NCI-H774 (cell line): ENCODE measurements at regions not wholly inside any gene's neighbourhood (a gene's known extent, or its start where the extent isn't known, plus 50 kb on each side); places are given as distances from the start of the nearest gene placed in this dataset.

ENCODE experiments used
- DNase-seq: peaks from one replicate; lab custom pipeline; 2025; lab: John Stamatoyannopoulos, UW

- DNase-seq, result no peak
Measured at GRCh38 chr5:117212866-117213265, 638.2 kb upstream of the SEMA6A start.

- no peak for DNase-seq
Measured at GRCh38 chr5:117210796-117211195, 636.2 kb upstream of the SEMA6A start.

- no peak for DNase-seq
Measured at GRCh38 chr5:117209479-117209878, 634.9 kb upstream of the SEMA6A start.

GRCh38 chr5:117207088-117207668, 632.6 kb upstream of the SEMA6A start:
- no peak for DNase-seq

- no peak for DNase-seq
Measured at GRCh38 chr5:117205894-117206293, 631.3 kb upstream of the SEMA6A start.

- DNase-seq, result no peak
Measured at GRCh38 chr5:117204926-117205869, 630.6 kb upstream of the SEMA6A start.

GRCh38 chr5:117204404-117204803, 629.8 kb upstream of the SEMA6A start:
- DNase-seq, result no peak

- DNase-seq, result no peak
Measured at GRCh38 chr5:117203584-117203983, 629.0 kb upstream of the SEMA6A start.

- no peak for DNase-seq
Measured at GRCh38 chr5:117201001-117201400, 626.4 kb upstream of the SEMA6A start.

- no peak for DNase-seq
Measured at GRCh38 chr5:117195076-117195475, 620.5 kb upstream of the SEMA6A start.

- DNase-seq, result no peak
Measured at GRCh38 chr5:117191251-117191650, 616.6 kb upstream of the SEMA6A start.

- DNase-seq, result no peak
Measured at GRCh38 chr5:117189784-117190183, 615.2 kb upstream of the SEMA6A start.

GRCh38 chr5:117188211-117188610, 613.6 kb upstream of the SEMA6A start:
- no peak for DNase-seq

GRCh38 chr5:117186751-117187150, 612.1 kb upstream of the SEMA6A start:
- DNase-seq, result no peak

GRCh38 chr5:117183326-117183725, 608.7 kb upstream of the SEMA6A start:
- DNase-seq, result no peak

GRCh38 chr5:117182104-117182503, 607.5 kb upstream of the SEMA6A start:
- DNase-seq, result no peak

- DNase-seq, result no peak
Measured at GRCh38 chr5:117177302-117177701, 602.7 kb upstream of the SEMA6A start.

- no peak for DNase-seq
Measured at GRCh38 chr5:117165068-117165467, 590.4 kb upstream of the SEMA6A start.

GRCh38 chr5:117161718-117162335, 587.2 kb upstream of the SEMA6A start:
- DNase-seq, result no peak

GRCh38 chr5:117160391-117160790, 585.8 kb upstream of the SEMA6A start:
- DNase-seq, result no peak

GRCh38 chr5:117149312-117149711, 574.7 kb upstream of the SEMA6A start:
- no peak for DNase-seq

- no peak for DNase-seq
Measured at GRCh38 chr5:117144086-117144485, 569.5 kb upstream of the SEMA6A start.

GRCh38 chr5:117143406-117143805, 568.8 kb upstream of the SEMA6A start:
- DNase-seq, result no peak
